GM11168 (cell line): ENCODE measurements at regions not wholly inside any gene's neighbourhood (a gene's known extent, or its start where the extent isn't known, plus 50 kb on each side); places are given as distances from the start of the nearest gene placed in this dataset.
"Not testable (repeated sequence)": the region's sequence is repeated elsewhere in the genome, so short reads cannot be mapped to it uniquely, and the experiment has no call there.

ENCODE experiments used
- in situ Hi-C: fragments of 300-500 bp; cut with MboI; formaldehyde crosslinking; loops from one replicate; pipeline ENCODE4 v1.12.0; 2022; ENCODE audit warnings: low sequenced_read_pairs; ENCODE audit not compliant: unreplicated experiment

DNA sequence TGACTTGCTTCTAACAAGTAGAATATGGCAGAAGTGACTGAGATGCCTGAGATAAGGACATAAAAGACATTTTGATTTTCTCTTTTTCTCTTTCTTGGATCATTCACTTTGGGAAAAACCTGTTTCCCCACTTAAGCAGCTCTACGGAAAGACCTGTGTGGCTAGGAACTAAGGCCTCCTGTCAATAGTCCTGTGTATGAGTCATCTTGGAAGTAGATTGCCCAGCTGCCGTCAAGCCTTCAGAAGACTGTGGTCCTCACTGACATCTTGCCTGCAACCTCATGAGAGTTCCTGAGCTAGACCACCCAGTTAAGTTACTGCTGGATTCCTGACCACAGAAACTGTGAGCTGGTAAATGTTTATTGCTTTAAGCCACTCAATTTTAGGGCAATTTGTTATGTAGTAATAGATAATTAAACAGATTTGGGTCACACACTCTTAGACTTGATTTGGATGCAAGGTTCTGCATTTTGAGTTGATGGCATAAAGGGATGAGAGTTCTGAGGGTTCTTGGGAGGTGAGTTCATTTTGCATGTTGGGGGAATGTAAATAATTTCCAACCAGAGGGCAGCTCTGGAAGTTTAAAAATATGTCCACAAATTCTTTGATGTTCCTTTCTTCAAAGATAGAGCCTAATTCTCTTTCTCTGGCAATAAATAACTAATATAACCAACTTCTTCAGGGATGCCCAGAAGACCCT lies 229.2 kb downstream of the SQOR start:
- in situ Hi-C loops = no loop called here

DNA sequence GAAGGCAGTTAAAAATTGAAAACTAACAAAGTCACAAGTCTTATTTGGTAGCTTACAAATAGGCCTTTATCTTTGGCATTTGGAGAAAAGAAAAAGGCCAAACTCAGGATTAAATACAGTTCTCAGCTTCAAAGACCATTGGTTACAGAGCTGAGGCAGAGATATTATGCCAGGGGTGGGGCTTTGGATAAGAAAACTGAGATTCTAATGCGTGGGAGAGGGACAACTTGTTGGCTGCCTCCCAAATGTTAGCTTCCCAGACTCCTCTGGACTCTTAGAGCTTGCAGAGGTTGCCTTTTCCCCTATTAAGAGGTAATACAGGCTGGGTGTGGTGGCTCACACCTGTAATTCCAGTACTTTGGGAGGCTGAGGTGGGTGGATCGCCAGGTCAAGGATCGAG lies 231.8 kb downstream of the SQOR start:
- in situ Hi-C loops = no loop called here

DNA sequence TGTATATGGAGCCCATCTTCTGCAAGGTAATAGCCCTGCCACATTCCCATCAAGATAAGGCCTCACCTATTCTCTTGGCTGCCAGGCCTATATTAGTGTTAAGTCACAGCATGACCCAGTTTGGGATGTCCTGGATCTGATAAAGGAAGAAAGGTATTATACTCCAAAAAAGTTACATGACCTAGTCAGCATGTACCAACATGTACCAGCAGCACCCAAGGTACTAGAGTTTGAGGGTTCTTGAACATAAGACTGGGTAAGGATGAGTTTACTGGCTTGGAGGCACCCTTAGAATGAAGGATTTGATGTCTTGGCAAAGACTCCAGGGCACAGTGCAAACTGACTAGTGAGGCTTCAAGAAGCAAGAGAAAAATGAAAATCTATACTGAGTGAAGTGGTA lies 232.5 kb downstream of the SQOR start:
- in situ Hi-C loops = no loop called here

DNA sequence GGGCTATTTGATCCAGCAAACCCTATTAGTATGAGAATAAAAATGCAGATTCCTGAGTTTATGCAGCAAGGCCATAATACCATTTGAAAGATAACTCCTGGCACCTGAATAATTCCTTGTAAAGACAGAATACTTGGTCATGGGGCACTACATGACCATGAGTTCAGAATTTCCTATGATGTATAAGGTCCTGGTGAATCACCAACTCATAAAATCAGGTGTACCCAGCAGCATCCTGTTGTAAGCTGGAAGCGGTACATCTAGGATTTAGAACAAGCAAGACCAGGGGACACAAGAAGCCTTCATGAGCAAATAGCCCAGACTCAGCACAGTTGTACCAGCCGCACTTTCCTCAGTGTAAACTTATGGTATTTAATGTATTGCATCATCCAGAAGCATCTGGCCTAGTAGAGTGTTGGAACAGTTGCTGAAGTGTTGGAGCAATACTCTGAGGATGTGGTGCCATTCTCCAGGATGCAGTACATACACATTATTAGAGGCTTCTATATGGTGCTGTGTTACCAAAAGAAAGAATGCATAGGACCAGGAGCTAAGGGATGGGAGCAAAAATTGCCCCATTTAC lies 233.4 kb downstream of the SQOR start:
- in situ Hi-C loops = no loop called here

DNA sequence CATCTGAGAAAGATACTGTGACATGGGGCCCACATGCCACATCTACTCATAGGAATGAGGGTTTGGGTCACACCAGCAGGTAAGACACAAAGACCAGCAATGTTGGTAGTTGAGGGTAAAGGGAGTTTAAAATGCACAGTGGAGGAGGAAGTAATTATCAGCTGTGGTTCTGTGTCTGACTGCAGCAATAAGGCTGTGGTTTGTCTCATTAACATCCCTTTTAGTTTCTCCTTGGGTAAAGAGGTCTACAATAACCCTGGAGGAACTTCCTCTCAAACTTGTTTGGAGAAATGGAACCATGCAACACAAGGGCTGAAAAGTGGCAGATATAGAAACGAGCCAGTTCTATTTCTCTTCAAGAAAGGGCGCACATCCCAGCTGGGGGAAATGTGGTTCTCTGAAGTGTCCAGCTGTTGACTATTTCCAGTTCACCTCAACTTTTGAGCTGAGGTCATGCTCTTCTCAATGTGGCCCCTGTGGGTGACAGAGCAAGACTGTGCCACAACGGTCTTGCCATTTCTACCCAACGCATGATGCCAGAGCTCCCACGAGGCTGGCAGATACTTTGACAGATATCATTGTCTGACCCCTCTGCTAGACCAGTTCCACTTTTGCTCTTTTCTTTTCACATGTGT lies 234.3 kb downstream of the SQOR start:
- in situ Hi-C loops = no loop called here

DNA sequence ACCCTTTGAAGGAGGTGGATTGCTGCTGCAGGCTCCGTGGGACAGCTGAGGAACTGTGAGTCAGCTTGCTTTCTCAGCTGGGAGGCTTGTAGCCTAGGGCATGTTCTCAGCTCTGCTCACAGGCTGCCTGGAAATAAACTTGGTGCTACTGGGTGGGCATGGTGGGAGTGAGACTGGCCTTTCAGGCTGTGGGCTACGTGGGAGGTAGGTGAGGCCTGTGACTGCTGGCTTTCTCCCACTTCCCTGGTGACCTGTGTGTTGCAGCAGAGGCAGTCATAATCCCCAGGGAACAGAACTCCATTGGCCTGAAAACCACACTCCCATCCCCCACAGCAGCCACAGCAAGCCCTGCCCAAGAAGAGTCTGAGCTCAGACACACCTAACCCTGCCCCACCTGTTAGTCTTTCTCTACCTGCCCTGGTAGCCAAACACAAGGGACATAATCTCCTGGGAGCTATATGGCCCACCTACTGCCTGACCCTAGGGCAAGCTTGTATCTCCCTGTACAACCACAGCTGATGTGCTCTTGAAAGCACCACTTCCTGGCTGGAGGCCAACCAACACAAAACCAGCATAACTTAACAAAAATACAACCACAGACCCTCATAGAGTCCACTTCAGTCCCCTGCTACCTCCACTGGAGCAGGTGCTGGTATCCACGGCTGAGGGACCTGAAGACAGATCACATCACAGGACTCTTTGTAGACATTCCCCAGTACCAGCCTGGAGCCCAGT lies 236.5 kb downstream of the SQOR start:
- in situ Hi-C loops = no loop called here

DNA sequence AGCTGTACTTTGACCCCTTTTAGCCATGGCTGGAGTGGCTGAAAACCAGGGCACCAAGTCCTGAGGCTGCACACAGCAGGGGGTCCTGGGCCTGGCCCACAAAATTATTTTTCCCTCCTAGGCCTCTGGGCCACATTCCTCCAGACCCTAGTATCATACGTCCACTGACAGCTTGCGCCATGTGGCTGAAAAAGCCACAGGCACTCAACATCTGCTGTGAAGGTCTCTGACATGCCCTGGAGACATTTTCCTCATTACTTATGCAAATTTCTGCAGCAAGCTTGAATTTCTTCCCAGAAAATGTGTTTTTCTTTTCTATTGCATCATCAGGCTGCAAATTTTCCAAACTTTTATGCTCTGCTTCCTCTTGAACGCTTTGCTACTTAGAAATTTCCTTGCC lies 239.0 kb downstream of the SQOR start:
- in situ Hi-C loops = no loop called here

DNA sequence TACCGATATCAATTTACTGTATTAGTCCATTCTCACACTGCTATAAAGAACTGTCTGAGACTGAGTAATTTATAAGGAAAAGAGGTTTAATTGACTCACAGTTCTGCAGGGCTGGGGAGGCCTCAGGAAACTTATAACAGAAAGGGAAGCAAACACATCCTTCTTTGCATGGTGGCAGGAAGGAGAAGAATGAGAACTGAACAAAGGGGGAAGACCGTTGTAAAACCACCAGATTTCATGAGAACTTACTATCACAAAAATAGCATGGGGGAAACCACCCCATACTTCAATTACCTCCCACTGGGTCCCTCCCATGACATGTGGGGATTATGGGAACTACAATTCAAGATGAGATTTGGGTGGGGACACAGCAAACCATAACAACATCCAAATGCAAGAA lies 239.7 kb downstream of the SQOR start:
- in situ Hi-C loops = not testable (repeated sequence)

DNA sequence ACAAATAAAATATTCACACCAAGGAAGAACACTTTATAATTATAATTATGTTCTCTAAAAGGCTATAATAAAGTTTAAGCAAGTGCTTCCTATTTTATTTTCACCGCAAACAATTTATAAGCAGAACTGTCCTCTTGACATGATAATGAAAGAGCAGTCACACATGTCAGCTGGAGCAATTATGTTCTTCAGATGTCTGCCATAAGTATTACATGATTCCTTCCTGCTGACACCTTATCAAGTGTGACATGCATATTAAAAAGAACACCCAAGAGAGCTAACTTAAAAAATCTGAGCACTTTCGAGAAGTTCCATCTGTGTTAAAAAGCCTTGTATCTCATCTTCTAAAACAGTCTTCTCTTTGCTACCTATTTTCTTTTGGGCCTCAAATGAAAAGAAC lies 249.5 kb downstream of the SQOR start:
- in situ Hi-C loops = no loop called here

DNA sequence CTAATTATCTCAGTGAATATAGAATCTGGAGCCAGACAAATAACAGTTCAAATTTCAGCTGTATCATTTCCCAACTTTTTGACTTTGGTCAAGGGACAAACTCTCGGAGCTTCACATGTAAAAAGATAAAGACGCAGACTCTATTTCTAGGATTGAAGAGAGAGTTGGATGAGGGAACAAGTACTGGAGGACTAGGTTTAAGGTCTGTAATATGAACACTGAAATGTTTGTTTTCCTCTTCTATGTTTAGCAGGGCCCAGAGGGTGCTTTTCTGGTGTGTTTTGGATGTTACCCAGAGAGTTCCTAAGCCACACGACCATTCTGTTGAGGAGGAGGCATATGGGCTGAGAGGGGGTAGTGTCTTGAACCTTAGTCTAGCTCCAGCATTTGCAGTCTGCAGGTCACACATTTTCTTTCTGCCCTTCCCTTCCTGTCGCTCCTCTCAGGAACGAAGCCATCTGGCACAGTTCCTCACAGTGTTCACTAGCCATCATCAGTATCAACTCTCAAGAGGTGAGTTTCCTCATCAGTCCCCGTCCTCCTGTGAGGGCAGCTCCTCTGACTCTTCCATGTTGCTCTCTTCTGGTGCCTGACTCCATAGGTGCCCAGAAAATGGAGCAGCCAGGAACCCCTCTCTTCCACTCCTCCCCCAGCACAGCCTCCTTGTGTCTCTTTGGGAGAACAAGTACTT lies 250.1 kb downstream of the SQOR start:
- in situ Hi-C loops = no loop called here

DNA sequence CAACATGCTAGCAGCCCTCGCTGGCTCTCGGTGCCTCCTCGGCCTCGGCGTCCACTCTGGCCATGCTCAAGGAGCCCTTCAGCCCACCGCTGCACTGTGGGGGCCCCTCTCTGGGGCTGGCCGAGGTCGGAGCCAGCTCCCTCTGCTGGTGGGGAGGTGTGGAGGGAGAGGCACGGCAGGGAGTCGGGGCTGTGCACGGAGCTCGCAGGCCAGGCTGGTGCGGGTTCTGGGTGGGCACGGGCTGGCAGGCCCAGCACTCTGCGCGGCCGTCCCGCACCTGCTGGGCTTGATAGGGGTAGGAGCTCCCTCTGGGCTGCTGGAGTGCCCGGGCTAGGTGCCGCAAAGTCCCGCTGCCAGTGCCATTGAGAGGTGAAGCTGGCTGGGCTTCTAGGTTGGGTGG lies 251.0 kb downstream of the SQOR start:
- in situ Hi-C loops = no loop called here

DNA sequence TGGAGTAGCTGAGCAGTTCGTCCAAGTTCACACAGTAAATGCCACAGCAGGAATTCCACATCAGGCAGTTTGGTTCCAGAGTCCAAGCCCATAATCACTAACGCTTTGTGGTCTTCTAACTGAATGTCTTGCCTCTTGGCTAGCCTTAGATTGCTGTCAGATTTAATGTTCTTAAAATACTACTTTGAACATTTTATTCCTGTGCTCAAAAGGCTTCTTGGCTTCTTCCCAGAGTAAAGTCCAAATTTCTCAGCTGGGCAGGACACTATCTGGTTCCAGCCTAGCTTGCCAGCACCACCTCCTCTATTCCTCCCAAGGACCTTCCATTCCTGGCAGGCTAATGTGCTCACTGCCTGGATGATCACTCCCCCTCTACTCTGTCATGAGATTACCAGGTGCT lies 256.9 kb downstream of the SQOR start:
- in situ Hi-C loops = no loop called here

DNA sequence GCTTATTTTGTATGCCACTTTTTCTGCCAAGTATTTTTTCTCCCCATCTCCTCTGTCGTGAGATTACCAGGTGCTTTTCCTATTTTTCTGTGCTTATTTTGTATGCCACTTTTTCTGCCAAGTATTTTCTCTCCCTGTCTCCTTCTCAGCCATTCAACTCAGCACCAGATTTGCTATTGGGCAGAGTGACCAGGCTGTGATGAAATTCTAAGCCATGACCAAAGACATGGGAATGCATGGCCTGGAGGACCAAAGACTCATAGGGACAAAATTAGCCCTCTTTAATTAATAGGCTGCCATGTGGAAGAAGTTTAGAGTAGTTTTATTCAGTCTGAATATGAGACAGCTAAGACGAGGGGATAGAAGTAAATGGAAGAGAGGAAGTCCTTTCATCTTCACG lies 257.4 kb downstream of the SQOR start:
- in situ Hi-C loops = no loop called here

DNA sequence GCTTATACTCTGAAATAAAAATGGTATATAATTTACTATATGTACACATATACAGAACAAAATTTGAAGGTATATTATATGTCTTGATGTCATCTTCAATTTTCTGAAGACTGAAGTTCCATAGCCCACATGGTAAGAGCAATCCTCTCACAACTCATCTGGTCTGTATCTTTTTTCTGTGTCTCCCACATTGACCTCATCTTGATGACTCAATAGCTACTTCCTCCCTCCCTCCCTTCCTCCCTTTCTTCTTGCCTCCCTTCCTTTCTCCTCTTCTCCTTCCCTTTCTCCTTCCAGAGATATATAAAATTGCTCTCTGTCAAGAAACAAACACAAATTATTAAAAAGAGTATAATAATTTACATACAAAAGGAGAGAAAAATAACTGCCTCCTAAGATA lies 268.5 kb downstream of the SQOR start:
- in situ Hi-C loops = no loop called here

DNA sequence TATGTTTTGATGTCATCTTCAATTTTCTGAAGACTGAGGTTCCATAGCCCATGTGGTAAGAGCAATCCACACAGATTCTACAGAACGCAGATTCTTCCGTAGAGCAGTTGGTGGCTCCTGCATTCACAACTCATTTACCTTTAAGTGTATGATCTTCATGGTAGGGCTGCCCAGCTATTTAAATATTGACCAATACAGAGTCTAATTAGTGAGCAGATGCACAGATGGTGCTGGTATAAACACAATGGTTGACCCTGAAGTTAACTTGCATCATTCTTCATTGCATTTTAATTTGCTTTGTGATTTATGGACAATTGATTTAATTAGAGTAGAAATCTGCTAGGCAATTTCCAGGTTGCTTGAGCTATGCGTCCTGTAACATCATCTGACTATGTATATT lies 269.2 kb downstream of the SQOR start:
- in situ Hi-C loops = no loop called here

DNA sequence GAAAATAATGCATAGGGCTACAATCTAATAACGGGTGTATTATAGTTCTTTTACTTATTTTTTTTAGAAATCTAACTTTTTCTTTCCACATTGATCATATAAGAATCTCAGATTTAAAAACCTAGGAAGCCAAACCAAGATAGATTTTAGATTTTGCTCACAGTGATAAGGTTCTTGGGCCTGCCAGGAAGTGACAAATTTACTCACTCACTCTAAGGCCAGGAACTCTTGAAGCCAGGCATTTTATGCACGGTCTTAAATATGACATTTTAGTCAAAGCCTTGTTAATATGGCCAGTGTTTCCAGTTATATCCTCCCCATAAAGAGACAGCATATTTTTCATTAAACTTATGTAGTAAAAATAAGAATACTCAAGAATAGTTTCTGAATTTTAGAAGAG lies 271.4 kb downstream of the SQOR start:
- in situ Hi-C loops = no loop called here

DNA sequence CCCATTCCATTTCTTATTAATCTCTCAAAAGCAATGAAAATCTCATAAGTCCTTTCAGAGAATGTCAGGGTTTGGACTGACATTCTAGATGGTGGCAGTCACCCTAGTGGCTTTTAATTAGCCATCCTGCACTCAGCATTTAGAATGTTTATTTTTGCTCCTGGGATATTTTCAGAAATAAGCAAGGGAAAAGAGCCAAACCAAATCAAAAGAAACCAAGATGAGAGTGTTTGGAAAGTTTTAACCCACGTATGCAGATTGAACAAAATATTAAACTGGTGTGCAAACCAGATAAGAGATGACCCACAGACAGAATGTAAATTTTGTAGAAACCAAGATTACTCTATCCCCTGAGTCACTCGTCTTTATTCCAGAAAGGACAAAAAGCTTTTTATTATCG lies 275.8 kb downstream of the SQOR start:
- in situ Hi-C loops = no loop called here

DNA sequence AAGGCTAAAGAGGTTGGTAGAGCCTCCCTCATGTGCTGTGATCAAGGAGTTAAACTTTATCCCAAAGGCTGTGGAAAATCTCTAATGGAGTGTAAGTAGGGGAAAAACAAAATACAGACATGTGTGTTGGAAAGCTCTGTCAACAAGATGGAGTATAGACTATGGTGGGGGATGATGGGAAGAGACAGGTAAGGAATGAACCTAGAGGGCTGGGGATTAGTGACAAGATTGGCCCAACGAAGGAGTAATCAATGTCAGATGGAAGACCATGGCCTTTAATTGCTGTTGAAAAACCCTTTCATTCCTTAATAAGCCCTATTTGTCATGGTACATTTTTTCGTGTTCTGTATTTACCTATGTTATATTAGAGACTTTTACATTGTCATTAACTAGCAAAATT lies 278.6 kb downstream of the SQOR start:
- in situ Hi-C loops = no loop called here

DNA sequence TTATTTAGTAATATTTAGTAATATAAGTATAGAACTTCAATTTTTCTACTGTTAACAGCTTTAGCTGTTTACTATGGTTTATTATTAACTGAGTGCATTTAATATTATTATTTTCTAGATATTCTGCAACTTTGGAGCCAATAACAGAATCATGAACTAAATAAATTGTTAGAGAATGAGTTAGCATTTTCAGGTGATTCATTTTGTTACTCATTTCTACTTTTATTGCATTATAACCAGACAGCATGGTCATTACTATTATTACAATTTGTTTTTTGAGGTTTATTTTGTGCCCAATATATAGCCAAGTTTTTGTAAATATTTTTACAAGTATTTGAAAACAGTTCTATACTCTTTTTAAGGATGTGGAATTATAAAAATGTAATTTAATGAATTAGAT lies 279.6 kb downstream of the SQOR start:
- in situ Hi-C loops = no loop called here

DNA sequence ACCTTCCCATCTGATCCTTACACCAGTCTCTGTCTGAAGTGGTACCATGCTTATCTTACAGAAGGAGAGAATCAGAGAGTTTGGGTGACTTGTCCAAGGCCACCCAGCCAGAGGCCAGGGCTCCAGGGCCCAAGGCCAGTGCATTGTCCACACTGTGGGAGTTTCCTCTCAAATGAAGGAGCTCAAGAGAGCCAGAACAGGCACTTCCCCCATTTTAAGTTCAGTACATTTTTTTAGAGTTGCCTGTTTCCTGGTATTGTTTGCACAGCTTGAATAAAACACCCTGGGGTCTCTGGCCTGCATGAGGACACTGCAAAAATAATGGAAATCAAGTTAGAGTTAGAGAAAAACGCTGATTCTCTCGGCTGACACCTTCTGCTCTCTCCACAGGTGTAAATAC lies 284.0 kb downstream of the SQOR start:
- in situ Hi-C loops = no loop called here

DNA sequence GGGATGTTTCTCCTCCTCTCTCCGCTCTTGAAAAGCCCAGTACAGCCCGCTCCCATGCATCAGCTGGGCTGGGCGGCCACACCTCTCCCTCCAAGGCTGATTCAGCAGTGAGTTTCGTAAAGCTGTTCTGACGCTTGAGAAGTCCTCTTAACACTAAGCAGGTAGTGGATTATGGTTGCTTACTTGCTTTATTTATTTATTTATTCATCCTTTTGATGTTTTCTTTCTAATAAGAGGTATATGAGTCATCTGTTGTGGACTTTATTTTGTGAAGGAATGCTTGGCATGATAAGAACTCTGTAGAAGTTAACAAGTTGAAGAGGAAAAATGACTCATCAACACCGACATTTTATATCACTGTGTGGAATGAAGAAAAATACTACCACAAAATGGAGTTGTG lies 285.0 kb downstream of the SQOR start:
- in situ Hi-C loops = no loop called here
